Osteocyte (in vitro differentiated cells): ENCODE measurements at regions not wholly inside any gene's neighbourhood (a gene's known extent, or its start where the extent isn't known, plus 50 kb on each side); places are given as distances from the start of the nearest gene placed in this dataset.

Source experiments
- DNase-seq: peaks from one replicate; pipeline ENCODE4 v3.0.0; 2021; ENCODE audit warnings: mixed read lengths; ENCODE audit not compliant: unreplicated experiment; ENCODE audit errors: extremely low spot score
- H3K27ac Mint-ChIP-seq: one replicate; pipeline ENCODE4 v1.8.0; 2021; ENCODE audit warnings: mild to moderate bottlenecking, mixed read lengths; ENCODE audit not compliant: unreplicated experiment
- H3K27me3 Mint-ChIP-seq: one replicate; pipeline ENCODE4 v1.8.0; 2021; ENCODE audit warnings: mixed read lengths; ENCODE audit not compliant: unreplicated experiment
- H3K36me3 Mint-ChIP-seq: one replicate; pipeline ENCODE4 v1.8.0; 2021; ENCODE audit warnings: mixed read lengths; ENCODE audit not compliant: unreplicated experiment
- H3K4me1 Mint-ChIP-seq: one replicate; pipeline ENCODE4 v1.8.0; 2021; ENCODE audit warnings: mixed read lengths; ENCODE audit not compliant: unreplicated experiment
- H3K4me3 Mint-ChIP-seq: one replicate; pipeline ENCODE4 v1.8.0; 2021; ENCODE audit warnings: mild to moderate bottlenecking, moderate library complexity, mixed read lengths; ENCODE audit not compliant: unreplicated experiment
- H3K9me3 Mint-ChIP-seq: one replicate; pipeline ENCODE4 v1.8.0; 2021; ENCODE audit warnings: mixed read lengths; ENCODE audit not compliant: unreplicated experiment
- TF ChIP-seq, protein P1 (sequence below): fragments of 200-600 bp; sonication (generic); IDR thresholded peaks from 2 replicates; pipeline ENCODE4 v1.5.0; 2021; ENCODE audit warnings: antibody characterized with exemption, mild to moderate bottlenecking, moderate library complexity

GRCh38 chr17:70239391-70239826 lies 70.1 kb downstream of the KCNJ2 start:
- no peak for DNase-seq
- Mint-ChIP-seq H3K9me3 (peaks cover 6% of the 10 kb centered on the region), H3K27me3 (peaks cover 8% of the 10 kb centered on the region), H3K36me3 (no peaks in the 10 kb centered on the region), H3K4me1 (no peaks in the 10 kb centered on the region), H3K27ac (no peak overlapping the region), H3K4me3 (no peak overlapping the region)
- TF ChIP-seq, protein P1, sequence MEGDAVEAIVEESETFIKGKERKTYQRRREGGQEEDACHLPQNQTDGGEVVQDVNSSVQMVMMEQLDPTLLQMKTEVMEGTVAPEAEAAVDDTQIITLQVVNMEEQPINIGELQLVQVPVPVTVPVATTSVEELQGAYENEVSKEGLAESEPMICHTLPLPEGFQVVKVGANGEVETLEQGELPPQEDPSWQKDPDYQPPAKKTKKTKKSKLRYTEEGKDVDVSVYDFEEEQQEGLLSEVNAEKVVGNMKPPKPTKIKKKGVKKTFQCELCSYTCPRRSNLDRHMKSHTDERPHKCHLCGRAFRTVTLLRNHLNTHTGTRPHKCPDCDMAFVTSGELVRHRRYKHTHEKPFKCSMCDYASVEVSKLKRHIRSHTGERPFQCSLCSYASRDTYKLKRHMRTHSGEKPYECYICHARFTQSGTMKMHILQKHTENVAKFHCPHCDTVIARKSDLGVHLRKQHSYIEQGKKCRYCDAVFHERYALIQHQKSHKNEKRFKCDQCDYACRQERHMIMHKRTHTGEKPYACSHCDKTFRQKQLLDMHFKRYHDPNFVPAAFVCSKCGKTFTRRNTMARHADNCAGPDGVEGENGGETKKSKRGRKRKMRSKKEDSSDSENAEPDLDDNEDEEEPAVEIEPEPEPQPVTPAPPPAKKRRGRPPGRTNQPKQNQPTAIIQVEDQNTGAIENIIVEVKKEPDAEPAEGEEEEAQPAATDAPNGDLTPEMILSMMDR = no peak

DNA sequence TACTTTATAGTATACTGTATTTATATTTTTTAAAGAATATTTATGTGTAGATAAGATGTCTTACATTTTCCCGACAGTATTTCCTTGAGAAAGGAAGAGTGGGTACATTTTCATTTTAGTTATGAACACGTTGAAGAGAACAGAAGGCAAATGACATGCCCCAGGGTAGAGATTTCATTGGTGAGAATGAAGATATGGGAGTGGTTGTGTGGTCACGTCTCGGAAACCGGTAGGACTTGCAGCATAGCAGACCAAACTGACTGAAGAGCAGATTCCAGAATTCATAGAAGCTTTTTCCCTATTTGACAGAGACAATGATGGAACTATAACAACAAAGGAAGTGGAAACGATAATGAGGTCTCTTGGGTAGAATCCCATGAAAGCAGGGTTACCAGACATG lies 71.7 kb downstream of the KCNJ2 start:
- TF ChIP-seq, protein P1 = no peak
- no peak for DNase-seq
- Mint-ChIP-seq H3K4me3 (no peak overlapping the region), H3K36me3 (no peaks in the 10 kb centered on the region), H3K4me1 (no peaks in the 10 kb centered on the region), H3K9me3 (peaks cover 6% of the 10 kb centered on the region), H3K27ac (no peak overlapping the region), H3K27me3 (peaks cover 8% of the 10 kb centered on the region)

- no peak for DNase-seq
- Mint-ChIP-seq H3K36me3 (no peaks in the 10 kb centered on the region), H3K27ac (no peak overlapping the region), H3K9me3 (peaks cover 3% of the 10 kb centered on the region), H3K4me3 (no peak overlapping the region), H3K27me3 (peaks cover 6% of the 10 kb centered on the region), H3K4me1 (no peaks in the 10 kb centered on the region)
- TF ChIP-seq, protein P1 = no peak
These were observed 73.6 kb downstream of the KCNJ2 start for GRCh38 chr17:70242781-70243437.

- Mint-ChIP-seq H3K27ac (no peak overlapping the region), H3K9me3 (peaks cover 3% of the 10 kb centered on the region), H3K4me3 (no peak overlapping the region), H3K4me1 (no peaks in the 10 kb centered on the region), H3K27me3 (peaks cover 2% of the 10 kb centered on the region), H3K36me3 (no peaks in the 10 kb centered on the region)
- TF ChIP-seq, protein P1 = no peak
- DNase-seq = no peak
These were observed 82.4 kb downstream of the KCNJ2 start for GRCh38 chr17:70251706-70252105.

DNA sequence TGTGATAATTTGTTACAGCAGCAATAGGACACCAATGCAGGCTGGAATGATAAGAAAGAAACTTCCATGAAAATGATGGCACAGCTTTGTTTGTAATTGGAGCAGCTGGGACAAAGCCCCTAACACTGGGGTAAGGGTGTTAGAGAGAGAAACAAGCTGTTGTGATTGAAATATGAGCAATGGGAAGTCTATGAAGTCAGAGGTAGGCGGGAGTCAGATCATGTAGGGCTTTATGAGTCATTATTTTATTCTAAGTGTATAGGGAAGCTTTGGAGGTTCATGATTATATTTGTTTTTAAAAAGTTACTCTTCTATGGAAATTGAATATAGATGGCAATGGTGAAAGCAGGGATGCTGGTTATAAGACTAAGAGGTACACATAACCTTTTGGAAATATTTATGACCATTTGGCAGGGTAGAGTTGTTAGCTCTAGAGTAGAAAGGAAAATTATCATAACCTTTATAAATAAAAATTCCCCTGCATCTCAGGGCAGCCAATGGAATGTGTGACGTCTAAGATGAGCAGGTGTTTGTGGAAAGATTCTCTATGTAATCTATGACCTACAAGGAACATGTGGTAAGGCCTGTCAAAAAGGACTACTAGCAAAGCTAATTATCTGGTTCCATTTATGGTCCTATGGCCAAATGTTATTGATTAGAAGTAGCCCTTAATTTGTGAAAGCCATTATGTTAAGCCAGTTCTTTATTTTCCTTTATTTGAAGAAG lies 85.6 kb downstream of the KCNJ2 start:
- Mint-ChIP-seq H3K4me3 (no peak overlapping the region), H3K27me3 (peaks cover 3% of the 10 kb centered on the region), H3K4me1 (no peaks in the 10 kb centered on the region), H3K9me3 (no peaks in the 10 kb centered on the region), H3K36me3 (no peaks in the 10 kb centered on the region), H3K27ac (no peak overlapping the region)
- no peak for DNase-seq
- TF ChIP-seq, protein P1 = no peak
